DND-41 (cell line): ENCODE measurements at regions not wholly inside any gene's neighbourhood (a gene's known extent, or its start where the extent isn't known, plus 50 kb on each side); places are given as distances from the start of the nearest gene placed in this dataset.

ENCODE experiments used
- ATAC-seq: fragments of 200-7000 bp; cut with Tn5 transposase; 3 replicates; pipeline ENCODE4 v1.9.1; 2021; ENCODE audit warnings: low read depth; ENCODE audit not compliant: insufficient read depth
- DNase-seq: peaks from one replicate; pipeline ENCODE4 v3.0.0-alpha.2; 2020
- H2AFZ ChIP-seq: 2 replicates; pipeline ENCODE4 v1.6.0; 2012; ENCODE audit warnings: low read depth, low read length
- H3K27ac ChIP-seq: 2 replicates; pipeline ENCODE4 v1.5.1; 2012; ENCODE audit warnings: low read length, inconsistent platforms
- H3K27me3 ChIP-seq: fragments of 200-600 bp; sonication (generic); 2 replicates; pipeline ENCODE4 v1.6.0; 2012; ENCODE audit warnings: low read length, mild to moderate bottlenecking, inconsistent platforms; ENCODE audit not compliant: insufficient read depth, poor library complexity
- H3K36me3 ChIP-seq: 2 replicates; pipeline ENCODE4 v1.5.1; 2012; ENCODE audit warnings: low read length, inconsistent platforms; ENCODE audit not compliant: insufficient read depth
- H3K4me1 ChIP-seq: 2 replicates; pipeline ENCODE4 v1.5.1; 2012; ENCODE audit warnings: mild to moderate bottlenecking, low read length; ENCODE audit not compliant: insufficient read depth
- H3K4me2 ChIP-seq: 2 replicates; pipeline ENCODE4 v1.6.0; 2012; ENCODE audit warnings: mild to moderate bottlenecking, moderate library complexity, low read length, inconsistent platforms; ENCODE audit not compliant: insufficient read depth
- H3K4me3 ChIP-seq, 2 experiments: fragments of 200-600 bp in 1 of 2; shearing (Covaris generic) in 1 of 2; 2 replicates each; pipeline ENCODE4 v1.5.1; 2012 to 2016; ENCODE audit warnings: inconsistent platforms in 2 of 2, low read length in 2 of 2, mild to moderate bottlenecking in 2 of 2, low read depth in 1 of 2, moderate library complexity in 1 of 2
- H3K79me2 ChIP-seq: 2 replicates; pipeline ENCODE4 v1.6.0; 2012; ENCODE audit warnings: low read length, inconsistent platforms; ENCODE audit not compliant: insufficient read depth
- H3K9ac ChIP-seq: 2 replicates; pipeline ENCODE4 v1.6.0; 2012; ENCODE audit warnings: low read depth, mild to moderate bottlenecking, inconsistent platforms, low read length, moderate library complexity
- H3K9me3 ChIP-seq: 2 replicates; pipeline ENCODE4 v1.5.1; 2012; ENCODE audit warnings: low read length, moderate library complexity, mild to moderate bottlenecking, inconsistent platforms; ENCODE audit not compliant: insufficient read depth, severe bottlenecking
- H4K20me1 ChIP-seq: 2 replicates; pipeline ENCODE4 v1.6.0; 2012; ENCODE audit warnings: low read length; ENCODE audit not compliant: insufficient read depth
- EZH2 ChIP-seq: IDR thresholded peaks from 3 replicates; pipeline ENCODE4 v1.6.1; 2012; ENCODE audit warnings: borderline replicate concordance, low read depth, mild to moderate bottlenecking, moderate library complexity, low read length, inconsistent platforms; ENCODE audit not compliant: severe bottlenecking
- TF ChIP-seq, protein P1 (sequence below): IDR thresholded peaks from 2 replicates; pipeline ENCODE4 v1.5.1; 2012; ENCODE audit warnings: borderline replicate concordance, low read length, moderate library complexity, mild to moderate bottlenecking; ENCODE audit not compliant: poor library complexity, severe bottlenecking; ENCODE audit errors: extremely low read depth

DNA sequence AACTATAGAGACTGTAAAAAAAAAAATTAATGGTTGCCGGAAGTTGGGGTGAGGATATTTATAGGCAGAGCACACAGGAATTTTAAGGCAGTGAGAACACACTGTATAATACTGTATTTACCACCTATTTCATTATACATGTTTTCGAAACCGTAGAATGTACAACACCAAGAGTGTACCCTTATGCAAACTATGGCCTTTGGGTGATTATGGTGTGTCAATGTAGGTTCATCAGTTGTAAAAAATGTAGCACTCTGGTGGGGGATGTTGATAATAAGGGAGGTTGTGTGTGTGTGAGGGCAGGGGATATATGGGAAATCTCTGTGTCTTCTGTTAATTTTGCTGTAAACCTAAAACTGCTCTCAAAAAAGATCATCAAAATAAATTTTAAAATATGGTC, 791.7 kb upstream of the CDH10 start:
- H3K4me1 ChIP-seq: no peaks in the 10 kb centered on the region

DNA sequence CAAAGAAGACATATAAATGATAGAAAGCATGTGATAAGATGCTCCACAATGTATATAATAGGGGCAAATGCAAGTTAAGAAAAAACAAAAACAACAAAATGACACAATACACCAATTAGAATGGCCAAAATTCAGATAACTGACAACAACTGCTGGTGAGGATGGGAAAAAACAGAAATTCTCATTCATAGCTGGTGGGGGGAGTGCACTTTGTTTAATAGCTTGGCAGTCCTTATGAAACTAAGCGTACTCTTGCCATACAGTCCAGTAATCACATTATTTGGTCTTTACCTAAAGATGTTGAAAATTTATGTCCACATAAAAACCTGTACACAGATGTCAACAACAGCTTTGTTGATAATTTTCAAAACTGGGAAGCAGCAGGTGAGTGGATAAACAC, 791.1 kb upstream of the CDH10 start:
- H2AFZ ChIP-seq: no peak overlapping the region

More for the DNA sequence above, 791.7 kb upstream of the CDH10 start:
- Histone ChIP-seq H3K27me3 (no peaks in the 10 kb centered on the region), H2AFZ (no peak overlapping the region), H3K9me3 (no peaks in the 10 kb centered on the region), H3K79me2 (no peaks in the 10 kb centered on the region), H3K9ac (no peak overlapping the region), H3K4me3 (no peak overlapping the region), H3K36me3 (no peaks in the 10 kb centered on the region), H4K20me1 (no peaks in the 10 kb centered on the region), H3K4me2 (no peak overlapping the region), H3K27ac (no peak overlapping the region)
- TF ChIP-seq, protein P1, sequence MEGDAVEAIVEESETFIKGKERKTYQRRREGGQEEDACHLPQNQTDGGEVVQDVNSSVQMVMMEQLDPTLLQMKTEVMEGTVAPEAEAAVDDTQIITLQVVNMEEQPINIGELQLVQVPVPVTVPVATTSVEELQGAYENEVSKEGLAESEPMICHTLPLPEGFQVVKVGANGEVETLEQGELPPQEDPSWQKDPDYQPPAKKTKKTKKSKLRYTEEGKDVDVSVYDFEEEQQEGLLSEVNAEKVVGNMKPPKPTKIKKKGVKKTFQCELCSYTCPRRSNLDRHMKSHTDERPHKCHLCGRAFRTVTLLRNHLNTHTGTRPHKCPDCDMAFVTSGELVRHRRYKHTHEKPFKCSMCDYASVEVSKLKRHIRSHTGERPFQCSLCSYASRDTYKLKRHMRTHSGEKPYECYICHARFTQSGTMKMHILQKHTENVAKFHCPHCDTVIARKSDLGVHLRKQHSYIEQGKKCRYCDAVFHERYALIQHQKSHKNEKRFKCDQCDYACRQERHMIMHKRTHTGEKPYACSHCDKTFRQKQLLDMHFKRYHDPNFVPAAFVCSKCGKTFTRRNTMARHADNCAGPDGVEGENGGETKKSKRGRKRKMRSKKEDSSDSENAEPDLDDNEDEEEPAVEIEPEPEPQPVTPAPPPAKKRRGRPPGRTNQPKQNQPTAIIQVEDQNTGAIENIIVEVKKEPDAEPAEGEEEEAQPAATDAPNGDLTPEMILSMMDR: no peak
- TF ChIP-seq EZH2: no peak
- ATAC-seq: no peak
- no peak for DNase-seq

DNA sequence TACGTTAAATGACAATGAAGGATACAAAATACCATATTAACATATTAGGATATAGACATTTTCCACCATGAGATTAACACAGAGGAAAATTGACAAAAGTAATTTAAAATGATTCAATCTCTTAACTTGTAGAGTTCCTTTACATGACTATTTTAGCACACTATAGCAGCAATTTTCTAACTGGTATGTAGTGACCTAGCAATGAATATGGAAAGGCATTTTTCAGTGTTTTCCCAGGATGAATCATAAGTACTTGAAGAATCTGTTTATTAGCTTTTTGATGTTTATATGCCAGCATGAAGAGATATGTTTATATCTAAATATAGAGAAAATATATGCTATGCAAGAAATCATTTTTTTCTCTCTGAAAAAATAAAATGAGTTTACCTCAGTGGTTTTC, 782.5 kb upstream of the CDH10 start:
- no peak for TF ChIP-seq EZH2
- TF ChIP-seq, protein P1: no peak
- no peak overlapping the region for H3K4me2 ChIP-seq
- H3K79me2 ChIP-seq: no peaks in the 10 kb centered on the region

More for the DNA sequence above, 791.1 kb upstream of the CDH10 start:
- ATAC-seq (no peak), DNase-seq (no peak)
- no peaks in the 10 kb centered on the region for H4K20me1 ChIP-seq
- TF ChIP-seq, protein P1: no peak
- TF ChIP-seq EZH2: no peak
- no peak overlapping the region for H3K4me3 ChIP-seq
- H3K4me2 ChIP-seq: no peak overlapping the region
- no peaks in the 10 kb centered on the region for H3K4me1 ChIP-seq
- no peak overlapping the region for H3K9ac ChIP-seq
- H3K79me2 ChIP-seq: no peaks in the 10 kb centered on the region
- H3K9me3 ChIP-seq: no peaks in the 10 kb centered on the region
- no peak overlapping the region for H3K27ac ChIP-seq
- no peaks in the 10 kb centered on the region for H3K27me3 ChIP-seq
- H3K36me3 ChIP-seq: no peaks in the 10 kb centered on the region

DNA sequence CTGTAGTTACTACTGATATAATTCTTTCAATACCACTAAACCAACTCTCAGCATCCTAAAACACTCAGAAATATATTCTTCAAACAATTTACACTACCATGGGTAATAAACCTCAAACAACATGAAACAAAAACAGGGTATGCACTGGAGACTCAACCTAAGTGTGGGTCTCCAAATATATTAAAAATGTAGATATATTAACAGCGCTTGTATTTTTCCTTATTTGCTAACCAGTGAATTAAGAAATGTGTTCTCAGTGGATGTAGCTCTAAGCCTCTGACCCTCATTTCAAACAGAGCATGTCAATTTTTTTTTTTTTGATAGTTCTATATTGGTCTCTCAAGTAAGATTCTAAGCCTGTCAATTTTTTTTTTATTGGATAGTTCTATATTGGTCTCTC, 778.5 kb upstream of the CDH10 start:
- Histone ChIP-seq H3K4me3 (no peak overlapping the region), H2AFZ (no peak overlapping the region), H3K36me3 (no peaks in the 10 kb centered on the region), H3K9me3 (no peaks in the 10 kb centered on the region), H3K4me2 (no peak overlapping the region), H3K4me1 (no peaks in the 10 kb centered on the region), H4K20me1 (no peaks in the 10 kb centered on the region), H3K9ac (no peak overlapping the region), H3K79me2 (no peaks in the 10 kb centered on the region), H3K27ac (no peak overlapping the region), H3K27me3 (no peaks in the 10 kb centered on the region)
- DNase-seq: no peak
- TF ChIP-seq, protein P1: no peak
- TF ChIP-seq EZH2: no peak
- ATAC-seq: no peak

More for the DNA sequence above, 782.5 kb upstream of the CDH10 start:
- no peak for DNase-seq
- Histone ChIP-seq H3K27ac (no peak overlapping the region), H4K20me1 (no peaks in the 10 kb centered on the region), H3K4me1 (no peaks in the 10 kb centered on the region), H3K4me3 (no peak overlapping the region), H3K9ac (no peak overlapping the region), H3K27me3 (no peaks in the 10 kb centered on the region), H2AFZ (no peak overlapping the region), H3K36me3 (no peaks in the 10 kb centered on the region), H3K9me3 (no peaks in the 10 kb centered on the region)
- ATAC-seq: no peak
